Omental fat pad (tissue), 3 donors: ENCODE measurements at regions not wholly inside any gene's neighbourhood (a gene's known extent, or its start where the extent isn't known, plus 50 kb on each side); places are given as distances from the start of the nearest gene placed in this dataset.

Experiments
- ATAC-seq: fragments of 150-250 bp; one replicate; pipeline ENCODE4 v1.9.1; 2016; ENCODE audit warnings: mild to moderate bottlenecking, moderate library complexity; ENCODE audit not compliant: low FRiP score
- DNase-seq: peaks from one replicate; pipeline ENCODE4 v3.0.0-alpha.2; 2019; ENCODE audit warnings: low spot score
- TF ChIP-seq, protein P1 (sequence below), 3 donors: fragments of 450-650 bp; IDR thresholded peaks; one replicate each; pipeline ENCODE4 v1.5.1; 2016 to 2017; ENCODE audit warnings: antibody characterized with exemption in 3 of 3, mild to moderate bottlenecking in 3 of 3, moderate library complexity in 2 of 3

DNA sequence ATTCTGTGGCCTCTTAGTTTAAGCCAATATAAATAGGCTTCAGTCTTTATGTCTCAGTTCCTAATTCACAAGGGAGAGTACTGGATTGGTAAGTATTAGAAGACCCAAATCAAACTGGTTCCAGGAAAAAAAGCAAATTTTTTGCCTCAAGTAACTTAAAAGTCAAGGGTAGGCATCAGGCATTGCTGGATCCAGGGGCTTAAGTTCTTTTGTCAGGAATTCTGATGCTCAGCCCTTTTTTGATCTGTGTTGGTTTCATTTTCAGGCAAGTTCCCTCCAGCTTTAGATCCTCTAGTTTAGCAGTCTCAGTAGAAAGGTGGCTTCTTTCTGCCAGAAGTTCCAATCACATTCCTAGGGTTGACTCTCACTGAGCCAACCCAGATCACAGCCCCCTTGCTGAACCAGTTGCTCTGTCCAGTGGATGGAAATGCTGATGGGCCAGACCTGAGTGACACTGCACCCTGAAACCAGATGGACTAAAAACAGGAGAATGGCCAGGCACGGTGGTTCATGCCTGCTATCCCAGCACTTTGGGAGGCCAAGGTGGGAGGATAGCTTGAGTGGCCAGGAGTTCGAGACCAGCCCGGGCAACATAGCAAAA lies 253.5 kb downstream of the SHQ1 start:
- no peak for ATAC-seq
- DNase-seq: no peak
- TF ChIP-seq, protein P1, sequence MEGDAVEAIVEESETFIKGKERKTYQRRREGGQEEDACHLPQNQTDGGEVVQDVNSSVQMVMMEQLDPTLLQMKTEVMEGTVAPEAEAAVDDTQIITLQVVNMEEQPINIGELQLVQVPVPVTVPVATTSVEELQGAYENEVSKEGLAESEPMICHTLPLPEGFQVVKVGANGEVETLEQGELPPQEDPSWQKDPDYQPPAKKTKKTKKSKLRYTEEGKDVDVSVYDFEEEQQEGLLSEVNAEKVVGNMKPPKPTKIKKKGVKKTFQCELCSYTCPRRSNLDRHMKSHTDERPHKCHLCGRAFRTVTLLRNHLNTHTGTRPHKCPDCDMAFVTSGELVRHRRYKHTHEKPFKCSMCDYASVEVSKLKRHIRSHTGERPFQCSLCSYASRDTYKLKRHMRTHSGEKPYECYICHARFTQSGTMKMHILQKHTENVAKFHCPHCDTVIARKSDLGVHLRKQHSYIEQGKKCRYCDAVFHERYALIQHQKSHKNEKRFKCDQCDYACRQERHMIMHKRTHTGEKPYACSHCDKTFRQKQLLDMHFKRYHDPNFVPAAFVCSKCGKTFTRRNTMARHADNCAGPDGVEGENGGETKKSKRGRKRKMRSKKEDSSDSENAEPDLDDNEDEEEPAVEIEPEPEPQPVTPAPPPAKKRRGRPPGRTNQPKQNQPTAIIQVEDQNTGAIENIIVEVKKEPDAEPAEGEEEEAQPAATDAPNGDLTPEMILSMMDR (IDR thresholded peaks at IDR 0.05): no peak

DNA sequence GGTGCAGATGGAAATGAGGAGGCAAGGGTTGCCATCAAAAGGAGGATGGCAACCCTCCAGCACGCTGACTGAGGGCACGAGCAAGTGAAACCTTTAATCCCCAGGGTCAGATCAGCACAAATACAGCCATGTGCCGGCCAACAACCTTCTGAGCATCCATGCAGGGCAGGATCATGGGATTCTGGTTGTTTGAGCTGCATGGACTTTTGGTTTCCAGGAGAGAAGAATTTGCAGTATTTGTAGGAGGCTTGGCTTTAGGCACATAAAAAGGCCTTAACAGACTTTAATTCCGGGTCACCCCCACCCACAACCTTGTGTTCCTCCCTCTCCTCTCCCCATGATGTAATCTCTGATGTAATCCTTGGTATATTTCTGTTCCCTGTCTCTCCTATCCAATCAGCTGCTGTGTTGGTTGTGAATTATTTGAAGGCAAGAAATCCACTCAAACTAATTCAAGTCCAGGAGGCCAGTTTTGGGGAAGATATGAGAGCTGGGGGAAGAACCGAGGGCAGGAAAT lies 254.3 kb downstream of the SHQ1 start:
- no peak for DNase-seq
- TF ChIP-seq, protein P1 (IDR thresholded peaks at IDR 0.05): no peak
- ATAC-seq: no peak

DNA sequence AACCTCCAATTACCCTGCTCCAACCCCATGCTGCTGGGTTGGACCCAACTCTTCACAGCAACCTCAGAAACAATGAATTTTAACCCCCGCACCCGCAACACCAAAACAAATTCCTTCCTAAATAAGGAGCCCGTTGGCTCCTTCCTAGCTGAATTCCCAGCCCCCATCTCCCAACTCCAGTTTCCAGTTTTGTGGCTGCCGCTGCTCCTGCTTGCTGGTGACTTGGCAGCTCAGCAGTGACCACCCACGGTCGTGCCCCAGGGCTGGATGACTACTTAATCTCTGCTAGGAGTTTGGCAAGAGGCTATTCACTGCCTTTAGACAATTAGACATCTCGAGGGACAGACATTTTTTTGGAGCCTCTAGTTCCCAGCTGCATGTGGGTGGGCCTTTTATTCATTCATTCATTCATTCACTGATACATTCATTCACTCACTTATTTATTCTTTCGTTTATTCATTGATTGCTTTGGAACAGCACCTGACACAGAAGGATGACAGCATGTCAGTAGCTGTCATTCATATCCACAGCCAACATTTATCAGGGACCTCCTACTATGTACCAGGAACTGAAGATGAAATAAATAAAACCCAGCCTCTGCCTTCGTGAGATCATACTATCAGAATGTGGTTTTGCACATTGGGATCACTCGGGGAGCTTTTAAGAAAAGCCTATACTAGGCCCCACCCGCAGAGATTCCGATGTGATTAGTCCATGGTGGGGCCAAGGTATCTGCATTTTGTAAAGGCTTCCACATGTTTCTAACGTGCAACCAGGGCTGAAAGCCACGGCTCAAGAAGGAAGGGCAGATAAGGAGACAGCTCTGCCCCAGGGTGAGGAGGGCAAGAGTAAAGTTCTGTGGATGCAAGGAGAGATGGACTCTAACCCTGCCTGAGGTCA lies 256.5 kb downstream of the SHQ1 start:
- TF ChIP-seq, protein P1 (IDR thresholded peaks at IDR 0.05): no peak
- ATAC-seq (no peak), DNase-seq (no peak)

GRCh38 chr3:72590732-72591221 lies 257.5 kb downstream of the SHQ1 start:
- no peak for ATAC-seq
- TF ChIP-seq, protein P1 (IDR thresholded peaks at IDR 0.05): no peak
- no peak for DNase-seq

DNA sequence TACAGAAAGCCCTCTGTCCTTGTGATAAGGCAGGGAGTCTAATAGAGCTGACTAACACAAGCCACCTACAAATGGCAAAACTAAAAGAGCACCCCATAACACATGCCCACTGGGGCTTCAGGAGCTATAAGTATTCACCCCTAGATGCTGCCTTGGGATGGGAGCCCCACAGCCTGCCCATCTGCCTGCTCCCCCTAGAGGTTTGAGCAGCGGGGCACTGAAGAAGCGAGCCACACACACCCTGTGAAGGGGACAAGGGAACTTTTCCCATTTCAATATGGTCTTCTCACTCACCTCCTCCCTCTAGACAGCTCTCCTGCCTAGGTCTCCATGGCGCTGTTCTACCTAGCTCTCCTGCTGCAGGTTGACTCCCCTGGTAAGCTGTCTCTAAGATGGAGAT lies 261.0 kb downstream of the SHQ1 start:
- ATAC-seq (no peak), DNase-seq (no peak)
- TF ChIP-seq, protein P1 (IDR thresholded peaks at IDR 0.05): no peak

- ATAC-seq (no peak), DNase-seq (no peak)
- TF ChIP-seq, protein P1 (IDR thresholded peaks at IDR 0.05): no peak
Observed at GRCh38 chr3:72586694-72587093, 261.6 kb downstream of the SHQ1 start.
